ENCODE measurements at regions not wholly inside any gene's neighbourhood (a gene's known extent, or its start where the extent isn't known, plus 50 kb on each side); places are given as distances from the start of the nearest gene placed in this dataset.

DNA sequence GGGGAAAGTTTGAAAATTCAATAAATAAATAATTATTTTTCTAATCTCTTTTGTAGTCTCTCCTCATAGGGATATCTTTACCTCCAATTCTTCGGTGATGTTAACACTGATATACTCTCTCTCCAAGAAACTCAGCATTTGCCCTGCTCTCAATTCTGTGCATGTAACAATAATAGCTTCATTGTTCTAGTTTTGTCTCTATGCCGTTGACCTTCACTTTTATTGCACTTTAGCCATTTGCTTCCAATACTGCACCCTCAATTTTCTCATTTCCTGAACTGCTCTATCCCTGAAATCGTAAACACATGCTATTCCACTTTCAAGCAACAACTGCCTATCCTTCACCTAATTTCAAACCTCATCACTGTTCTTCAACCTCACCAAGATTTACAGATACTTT lies 645.0 kb downstream of the C12orf50 start (continued):
- TF ChIP-seq ZNF670 (tag by site-specific recombination; IDR thresholded peaks at IDR 0.05; ENCODE audit: low read depth), result no peak

DNA sequence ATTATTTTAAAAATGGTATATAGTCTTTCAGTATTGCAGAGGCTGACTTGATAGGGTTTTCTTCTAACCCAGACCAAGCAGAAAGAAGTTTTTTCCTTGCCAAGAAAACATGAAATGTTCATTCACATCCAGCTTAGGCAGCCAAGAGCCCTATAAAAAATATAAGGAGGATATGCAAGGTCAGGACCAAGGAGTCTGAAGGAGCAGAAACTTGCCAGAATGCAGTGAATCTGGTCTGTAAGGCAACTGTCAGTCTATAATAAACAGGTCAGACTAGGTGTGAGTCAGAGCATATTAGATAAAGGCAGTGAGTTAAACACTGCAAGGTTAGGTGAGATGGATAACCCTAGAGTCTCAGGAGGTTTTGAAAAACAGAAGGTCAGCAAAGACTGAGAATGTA lies 645.5 kb downstream of the C12orf50 start:
- no peak overlapping the region for H3K4me3 ChIP-seq (ENCODE audit: low read depth, low read length)
- H3K36me3 ChIP-seq (ENCODE audit: control insufficient read depth in 2 of 2, insufficient read depth in 1 of 2, low read length in 2 of 2), result no peaks in the 10 kb centered on the region
- H3K4me1 ChIP-seq (ENCODE audit: control insufficient read depth, insufficient read depth, low read length), result no peaks in the 10 kb centered on the region
- TF ChIP-seq, protein P1, sequence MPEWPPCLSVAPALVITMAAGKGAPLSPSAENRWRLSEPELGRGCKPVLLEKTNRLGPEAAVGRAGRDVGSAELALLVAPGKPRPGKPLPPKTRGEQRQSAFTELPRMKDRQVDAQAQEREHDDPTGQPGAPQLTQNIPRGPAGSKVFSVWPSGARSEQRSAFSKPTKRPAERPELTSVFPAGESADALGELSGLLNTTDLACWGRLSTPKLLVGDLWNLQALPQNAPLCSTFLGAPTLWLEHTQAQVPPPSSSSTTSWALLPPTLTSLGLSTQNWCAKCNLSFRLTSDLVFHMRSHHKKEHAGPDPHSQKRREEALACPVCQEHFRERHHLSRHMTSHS (tag by site-specific recombination; IDR thresholded peaks at IDR 0.05), result no peak
- TF ChIP-seq ZNF776 (tag by site-specific recombination; IDR thresholded peaks at IDR 0.05; ENCODE audit: borderline replicate concordance) (no peak), ZNF391 (tag by site-specific recombination; IDR thresholded peaks at IDR 0.05; ENCODE audit: borderline replicate concordance, low read depth) (no peak), ZNF677 (tag by site-specific recombination; IDR thresholded peaks at IDR 0.05) (no peak), ZNF48 (tag by site-specific recombination; IDR thresholded peaks at IDR 0.05) (no peak), ZNF274 (IDR thresholded peaks at IDR 0.05; ENCODE audit: low read length) (no peak), ZNF274 (tag by site-specific recombination; IDR thresholded peaks at IDR 0.05; ENCODE audit: borderline replicate concordance) (no peak), OVOL3 (tag by site-specific recombination; IDR thresholded peaks at IDR 0.05) (no peak), SETDB1 (IDR thresholded peaks at IDR 0.05; ENCODE audit: insufficient read length, low read length) (no peak), ZNF623 (tag by site-specific recombination; IDR thresholded peaks at IDR 0.05) (no peak), EGR2 (tag by site-specific recombination; IDR thresholded peaks at IDR 0.05; ENCODE audit: low read depth) (no peak), SCRT1 (tag by site-specific recombination; IDR thresholded peaks at IDR 0.05; ENCODE audit: borderline replicate concordance) (no peak), ZNF366 (tag by site-specific recombination; conservative IDR thresholded peaks at IDR 0.05) (no peak), KLF8 (tag by site-specific recombination; IDR thresholded peaks at IDR 0.05) (no peak), ZFHX2 (tag by site-specific recombination; conservative IDR thresholded peaks at IDR 0.05) (no peak), ZNF747 (tag by site-specific recombination; IDR thresholded peaks at IDR 0.05) (no peak)
- TF ChIP-seq, protein P2, sequence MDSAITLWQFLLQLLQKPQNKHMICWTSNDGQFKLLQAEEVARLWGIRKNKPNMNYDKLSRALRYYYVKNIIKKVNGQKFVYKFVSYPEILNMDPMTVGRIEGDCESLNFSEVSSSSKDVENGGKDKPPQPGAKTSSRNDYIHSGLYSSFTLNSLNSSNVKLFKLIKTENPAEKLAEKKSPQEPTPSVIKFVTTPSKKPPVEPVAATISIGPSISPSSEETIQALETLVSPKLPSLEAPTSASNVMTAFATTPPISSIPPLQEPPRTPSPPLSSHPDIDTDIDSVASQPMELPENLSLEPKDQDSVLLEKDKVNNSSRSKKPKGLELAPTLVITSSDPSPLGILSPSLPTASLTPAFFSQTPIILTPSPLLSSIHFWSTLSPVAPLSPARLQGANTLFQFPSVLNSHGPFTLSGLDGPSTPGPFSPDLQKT (IDR thresholded peaks at IDR 0.05; ENCODE audit: borderline replicate concordance, low read depth, low read length), result no peak
- ChIA-PET CTCF (no interaction called here), POLR2A (no interaction called here)
- no peak overlapping the region for H3K27ac ChIP-seq (ENCODE audit: extremely low read depth, low read depth, low read length)
- H3K9me3 ChIP-seq (ENCODE audit: control insufficient read depth, insufficient read depth, low read depth, low read length), result no peaks in the 10 kb centered on the region

DNA sequence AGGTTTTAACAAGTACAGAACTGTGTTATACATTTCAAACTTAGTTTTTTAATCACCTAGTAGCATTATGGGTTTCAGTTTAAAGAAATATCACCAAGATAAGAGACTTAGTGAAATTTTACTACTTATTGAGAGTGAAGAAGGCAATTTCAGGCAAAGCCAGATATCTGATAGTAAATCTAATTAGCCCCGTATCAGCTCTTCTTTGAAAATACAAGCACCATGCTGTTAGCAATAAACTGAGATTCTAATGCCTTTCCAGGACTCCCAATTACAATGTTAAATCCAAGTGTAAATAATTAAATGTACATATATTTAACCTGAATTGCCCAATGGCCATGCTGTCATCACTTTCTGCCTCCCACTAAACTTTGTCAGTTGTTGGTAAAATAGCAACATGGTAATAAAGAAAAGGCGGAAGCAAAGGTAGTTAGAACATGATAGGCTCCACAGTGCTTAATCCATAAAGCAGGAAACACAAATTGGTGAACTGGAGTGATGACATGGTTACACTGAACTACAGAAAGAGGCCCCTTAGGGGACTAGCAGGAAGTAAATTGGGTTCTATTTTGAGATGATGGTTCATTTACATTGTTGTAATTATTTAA lies 646.1 kb downstream of the C12orf50 start:
- no peaks in the 10 kb centered on the region for H3K9me3 ChIP-seq (ENCODE audit: control insufficient read depth, insufficient read depth, low read depth, low read length)
- H3K4me3 ChIP-seq (ENCODE audit: low read depth, low read length), result no peak overlapping the region
- no peak overlapping the region for H3K27ac ChIP-seq (ENCODE audit: extremely low read depth, low read depth, low read length)
- H3K4me1 ChIP-seq (ENCODE audit: control insufficient read depth, insufficient read depth, low read length), result no peaks in the 10 kb centered on the region
- POLR2A ChIA-PET, result no interaction called here
- no peak for TF ChIP-seq ZNF324 (tag by site-specific recombination; IDR thresholded peaks at IDR 0.05)
- no peak for TF ChIP-seq ZNF792 (tag by site-specific recombination; IDR thresholded peaks at IDR 0.05)
- TF ChIP-seq ZNF426 (tag by site-specific recombination; IDR thresholded peaks at IDR 0.05), result no peak
- TF ChIP-seq ZNF791 (tag by site-specific recombination; IDR thresholded peaks at IDR 0.05), result no peak
- TF ChIP-seq MEIS1 (CRISPR knock-in tag; IDR thresholded peaks at IDR 0.05; ENCODE audit: borderline replicate concordance), result no peak
- TF ChIP-seq ZNF514 (tag by site-specific recombination; IDR thresholded peaks at IDR 0.05), result no peak
- TF ChIP-seq TCF7L2 (IDR thresholded peaks at IDR 0.05; ENCODE audit: borderline replicate concordance, low read depth, low read length), result peak; percentile 68; the same call in 1 of the 2 replicates
- CTCF ChIA-PET, result no interaction called here
- H3K36me3 ChIP-seq (ENCODE audit: control insufficient read depth in 2 of 2, insufficient read depth in 1 of 2, low read length in 2 of 2), result no peaks in the 10 kb centered on the region
